ENCODE measurements at regions not wholly inside any gene's neighbourhood (a gene's known extent, or its start where the extent isn't known, plus 50 kb on each side); places are given as distances from the start of the nearest gene placed in this dataset.

GRCh38 chr10:44028384-44029137, 356.3 kb downstream of the CXCL12 start:
- no peak for TF ChIP-seq CTCF (IDR thresholded peaks at IDR 0.05)
- no peak overlapping the region for H3K27ac Mint-ChIP-seq (ENCODE audit: unreplicated experiment)
- H3K9me3 Mint-ChIP-seq (ENCODE audit: unreplicated experiment) = peaks cover 4% of the 10 kb centered on the region
- no peaks in the 10 kb centered on the region for H3K36me3 Mint-ChIP-seq (ENCODE audit: unreplicated experiment)
- no peak for DNase-seq (ENCODE audit: extremely low spot score, unreplicated experiment)
- H3K4me1 Mint-ChIP-seq (ENCODE audit: unreplicated experiment) = peaks cover 45% of the 10 kb centered on the region
- H3K27me3 Mint-ChIP-seq (ENCODE audit: unreplicated experiment) = peaks cover 9% of the 10 kb centered on the region
- H3K4me3 Mint-ChIP-seq (ENCODE audit: unreplicated experiment) = no peak overlapping the region

DNA sequence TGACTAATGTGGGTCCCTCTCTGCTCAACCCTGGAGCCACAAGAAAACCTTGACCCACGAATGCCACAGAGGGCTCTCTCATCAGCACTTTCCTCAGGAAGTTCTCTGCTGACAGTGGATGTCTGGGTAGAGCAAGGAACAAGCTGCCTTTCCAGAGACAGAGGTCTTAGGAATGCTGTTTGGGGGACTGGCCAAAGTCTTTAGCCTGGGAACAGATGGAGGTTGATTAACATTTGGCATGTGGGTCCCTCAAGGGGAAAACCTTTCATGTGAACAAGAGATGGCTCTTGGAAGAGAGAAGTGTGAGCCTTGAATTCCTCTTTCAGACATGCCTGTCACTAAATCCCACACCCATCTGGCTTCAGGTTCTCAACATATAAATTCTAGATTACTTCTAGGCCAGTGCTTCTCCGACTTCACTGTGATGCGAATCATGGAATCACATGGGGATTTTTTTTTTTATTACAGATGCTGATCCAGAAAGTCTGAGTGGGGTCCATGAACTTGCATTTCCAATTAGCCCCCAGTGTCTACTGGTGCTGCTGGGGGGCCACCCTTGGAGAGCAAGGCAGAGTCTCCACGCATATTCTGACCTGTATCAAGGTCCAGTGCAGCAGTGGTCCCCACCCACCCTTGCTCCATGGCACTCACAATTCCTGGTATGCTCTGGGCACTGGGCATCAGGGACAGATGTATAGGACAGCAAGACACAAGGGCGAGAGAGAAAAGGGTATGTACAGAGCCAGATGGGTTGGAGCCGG, 360.4 kb downstream of the CXCL12 start:
- H3K27me3 Mint-ChIP-seq (ENCODE audit: unreplicated experiment) = peaks cover 9% of the 10 kb centered on the region
- H3K36me3 Mint-ChIP-seq (ENCODE audit: unreplicated experiment) = no peaks in the 10 kb centered on the region

DNA sequence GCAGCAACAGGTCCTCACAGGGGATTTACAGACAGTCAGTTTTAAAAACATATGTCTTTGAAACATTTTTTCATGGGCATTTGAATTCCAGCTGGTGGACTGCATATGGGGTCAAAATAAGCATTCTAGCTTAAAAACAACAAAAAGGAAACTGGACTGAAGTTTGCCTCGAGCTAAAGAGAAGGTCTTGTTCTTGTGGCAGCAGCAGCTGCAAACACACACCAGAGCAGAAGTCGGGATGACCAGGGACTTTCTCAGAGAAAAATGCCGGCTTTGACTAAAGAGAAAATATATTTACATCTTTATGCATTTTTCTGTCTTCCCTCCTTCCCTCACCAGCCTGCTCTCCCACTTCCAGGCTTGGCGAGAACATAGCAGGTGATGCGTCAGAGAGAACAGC, 361.4 kb downstream of the CXCL12 start:
- peak overlapping the region; percentile 67 for H3K27ac Mint-ChIP-seq (ENCODE audit: unreplicated experiment)
- no peaks in the 10 kb centered on the region for H3K36me3 Mint-ChIP-seq (ENCODE audit: unreplicated experiment)
- H3K27me3 Mint-ChIP-seq (ENCODE audit: unreplicated experiment) = peaks cover 9% of the 10 kb centered on the region

More for the DNA sequence above, 360.4 kb downstream of the CXCL12 start:
- TF ChIP-seq CTCF (IDR thresholded peaks at IDR 0.05) = no peak
- Mint-ChIP-seq H3K4me1 (ENCODE audit: unreplicated experiment) (peaks cover 49% of the 10 kb centered on the region), H3K9me3 (ENCODE audit: unreplicated experiment) (peaks cover 4% of the 10 kb centered on the region), H3K4me3 (ENCODE audit: unreplicated experiment) (no peak overlapping the region), H3K27ac (ENCODE audit: unreplicated experiment) (no peak overlapping the region)
- no peak for DNase-seq (ENCODE audit: extremely low spot score, unreplicated experiment)

DNA sequence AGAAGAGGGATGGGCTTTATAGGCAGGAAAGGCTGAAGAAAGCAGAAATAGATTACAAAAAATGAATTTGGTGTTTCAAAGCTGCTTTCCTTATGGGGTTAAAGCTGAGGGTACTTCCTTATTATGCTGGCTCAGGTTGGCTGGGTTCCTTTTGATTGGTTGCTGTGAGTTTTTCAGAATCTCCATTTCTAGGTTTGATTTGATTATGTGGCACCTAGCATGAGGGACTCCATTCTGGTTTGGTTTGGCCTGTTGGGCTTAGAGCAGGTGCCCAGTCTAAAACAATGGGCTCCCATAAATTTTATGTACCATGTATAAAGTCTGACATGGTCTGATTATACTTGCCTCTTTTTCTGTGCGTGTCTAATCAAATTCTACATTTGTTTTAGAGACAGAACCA, 362.7 kb downstream of the CXCL12 start:
- H3K36me3 Mint-ChIP-seq (ENCODE audit: unreplicated experiment) = peaks cover 2% of the 10 kb centered on the region
- no peak for DNase-seq (ENCODE audit: extremely low spot score, unreplicated experiment)
- H3K27ac Mint-ChIP-seq (ENCODE audit: unreplicated experiment) = no peak overlapping the region
- H3K9me3 Mint-ChIP-seq (ENCODE audit: unreplicated experiment) = peaks cover 4% of the 10 kb centered on the region
- TF ChIP-seq CTCF (IDR thresholded peaks at IDR 0.05) = no peak
- H3K4me1 Mint-ChIP-seq (ENCODE audit: unreplicated experiment) = peaks cover 49% of the 10 kb centered on the region
- no peak overlapping the region for H3K4me3 Mint-ChIP-seq (ENCODE audit: unreplicated experiment)
- peaks cover 9% of the 10 kb centered on the region for H3K27me3 Mint-ChIP-seq (ENCODE audit: unreplicated experiment)

More for the DNA sequence above, 361.4 kb downstream of the CXCL12 start:
- Mint-ChIP-seq H3K4me3 (ENCODE audit: unreplicated experiment) (no peak overlapping the region), H3K9me3 (ENCODE audit: unreplicated experiment) (peaks cover 4% of the 10 kb centered on the region), H3K4me1 (ENCODE audit: unreplicated experiment) (peaks cover 49% of the 10 kb centered on the region)
- DNase-seq (ENCODE audit: extremely low spot score, unreplicated experiment) = no peak
- no peak for TF ChIP-seq CTCF (IDR thresholded peaks at IDR 0.05)

All from osteocyte (in vitro differentiated cells).